Progenitor cell of endocrine pancreas (in vitro differentiated cells): ENCODE measurements at regions not wholly inside any gene's neighbourhood (a gene's known extent, or its start where the extent isn't known, plus 50 kb on each side); places are given as distances from the start of the nearest gene placed in this dataset.

ENCODE experiments used
- DNase-seq: peaks from one replicate; pipeline ENCODE4 v3.0.0; 2021; ENCODE audit warnings: low spot score; ENCODE audit not compliant: unreplicated experiment
- H3K27ac Mint-ChIP-seq: 2 replicates; pipeline ENCODE4 v1.8.0; 2021; ENCODE audit warnings: mild to moderate bottlenecking, moderate library complexity, mixed read lengths
- H3K27me3 Mint-ChIP-seq: 2 replicates; pipeline ENCODE4 v1.8.0; 2021; ENCODE audit warnings: mixed read lengths
- H3K36me3 Mint-ChIP-seq: 2 replicates; pipeline ENCODE4 v1.8.0; 2022; ENCODE audit warnings: mixed read lengths; ENCODE audit not compliant: insufficient read depth
- H3K4me1 Mint-ChIP-seq: 2 replicates; pipeline ENCODE4 v1.8.0; 2021; ENCODE audit warnings: low read depth, mixed read lengths
- H3K4me3 Mint-ChIP-seq: 2 replicates; pipeline ENCODE4 v1.8.0; 2021; ENCODE audit warnings: low read depth, mild to moderate bottlenecking, moderate library complexity, mixed read lengths
- H3K9me3 Mint-ChIP-seq: 2 replicates; pipeline ENCODE4 v1.8.0; 2021; ENCODE audit warnings: low read depth, mixed read lengths
- TF ChIP-seq, protein P1 (sequence below): fragments of 200-600 bp; sonication (generic); IDR thresholded peaks from one replicate; pipeline ENCODE4 v1.5.0; 2021; ENCODE audit warnings: antibody characterized with exemption, mild to moderate bottlenecking; ENCODE audit not compliant: unreplicated experiment

DNA sequence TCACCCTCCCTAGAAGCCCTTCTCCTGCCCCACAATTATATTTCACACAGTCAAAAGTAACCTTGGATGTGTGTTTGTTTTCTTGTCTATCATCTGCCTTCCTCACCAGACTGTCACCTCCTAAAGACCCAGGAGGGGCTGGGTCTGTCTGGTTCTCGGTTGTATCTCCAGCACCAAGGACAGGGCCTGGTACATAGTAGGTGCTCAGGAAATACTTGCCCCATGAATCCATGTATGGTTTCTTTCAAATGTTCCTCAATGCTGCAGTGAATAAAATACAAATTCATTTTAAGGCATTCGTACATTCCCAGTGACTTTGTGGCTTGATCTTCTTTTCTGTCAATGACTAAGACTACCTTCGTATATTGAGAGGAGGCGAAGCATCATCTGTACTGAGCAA lies 122.9 kb upstream of the ZNF716 start:
- TF ChIP-seq, protein P1, sequence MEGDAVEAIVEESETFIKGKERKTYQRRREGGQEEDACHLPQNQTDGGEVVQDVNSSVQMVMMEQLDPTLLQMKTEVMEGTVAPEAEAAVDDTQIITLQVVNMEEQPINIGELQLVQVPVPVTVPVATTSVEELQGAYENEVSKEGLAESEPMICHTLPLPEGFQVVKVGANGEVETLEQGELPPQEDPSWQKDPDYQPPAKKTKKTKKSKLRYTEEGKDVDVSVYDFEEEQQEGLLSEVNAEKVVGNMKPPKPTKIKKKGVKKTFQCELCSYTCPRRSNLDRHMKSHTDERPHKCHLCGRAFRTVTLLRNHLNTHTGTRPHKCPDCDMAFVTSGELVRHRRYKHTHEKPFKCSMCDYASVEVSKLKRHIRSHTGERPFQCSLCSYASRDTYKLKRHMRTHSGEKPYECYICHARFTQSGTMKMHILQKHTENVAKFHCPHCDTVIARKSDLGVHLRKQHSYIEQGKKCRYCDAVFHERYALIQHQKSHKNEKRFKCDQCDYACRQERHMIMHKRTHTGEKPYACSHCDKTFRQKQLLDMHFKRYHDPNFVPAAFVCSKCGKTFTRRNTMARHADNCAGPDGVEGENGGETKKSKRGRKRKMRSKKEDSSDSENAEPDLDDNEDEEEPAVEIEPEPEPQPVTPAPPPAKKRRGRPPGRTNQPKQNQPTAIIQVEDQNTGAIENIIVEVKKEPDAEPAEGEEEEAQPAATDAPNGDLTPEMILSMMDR, result no peak
- Mint-ChIP-seq H3K27ac (no peak overlapping the region), H3K27me3 (no peaks in the 10 kb centered on the region), H3K36me3 (peaks cover 2% of the 10 kb centered on the region), H3K9me3 (peaks cover 54% of the 10 kb centered on the region), H3K4me1 (no peaks in the 10 kb centered on the region), H3K4me3 (no peak overlapping the region)
- no peak for DNase-seq

DNA sequence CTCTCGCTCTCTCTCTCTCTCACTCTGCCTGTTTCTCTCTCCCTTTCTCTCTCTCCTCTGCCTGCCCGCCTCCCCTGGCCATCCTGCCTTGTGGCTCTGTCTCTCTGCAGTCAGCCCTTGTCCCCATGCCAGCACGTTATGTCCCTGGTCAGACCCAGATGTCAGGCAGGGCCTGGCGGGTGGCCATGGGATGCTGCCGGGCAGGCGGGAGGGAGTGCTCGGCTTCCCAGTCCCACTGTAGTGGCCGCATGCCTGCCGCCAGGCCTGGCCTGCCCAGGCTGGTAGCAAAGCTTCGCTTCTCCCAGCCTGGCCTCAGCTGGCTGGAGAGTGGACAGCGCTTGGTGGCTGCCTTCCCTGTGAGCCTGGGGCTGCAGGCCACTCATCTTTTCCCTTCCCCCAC lies 121.5 kb upstream of the ZNF716 start:
- Mint-ChIP-seq H3K36me3 (peaks cover 2% of the 10 kb centered on the region), H3K9me3 (peaks cover 48% of the 10 kb centered on the region), H3K4me1 (no peaks in the 10 kb centered on the region), H3K27me3 (no peaks in the 10 kb centered on the region), H3K4me3 (no peak overlapping the region), H3K27ac (no peak overlapping the region)
- no peak for DNase-seq
- TF ChIP-seq, protein P1, result no peak

DNA sequence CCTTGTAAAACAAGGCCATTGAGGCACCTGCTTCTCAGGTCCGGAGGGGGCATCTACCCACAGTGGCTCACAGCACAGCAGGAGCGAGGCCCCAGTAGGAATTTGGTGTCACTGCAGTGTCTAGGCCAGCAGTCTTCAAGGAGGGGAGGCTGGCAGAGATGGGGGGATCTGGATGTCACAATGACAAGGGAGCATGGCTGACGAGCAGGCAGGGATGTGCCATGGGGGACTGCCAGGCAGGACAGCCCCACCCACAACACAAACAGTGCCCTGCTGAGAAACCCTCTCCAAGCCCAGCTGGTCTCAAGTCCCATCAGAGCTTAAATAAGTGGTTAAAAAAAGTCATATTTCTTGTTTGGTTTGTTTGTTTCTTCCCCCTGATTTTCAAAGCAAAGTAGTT lies 121.0 kb upstream of the ZNF716 start:
- Mint-ChIP-seq H3K9me3 (peaks cover 53% of the 10 kb centered on the region), H3K36me3 (peaks cover 2% of the 10 kb centered on the region), H3K27me3 (no peaks in the 10 kb centered on the region), H3K27ac (no peak overlapping the region), H3K4me1 (no peaks in the 10 kb centered on the region), H3K4me3 (no peak overlapping the region)
- TF ChIP-seq, protein P1, result no peak
- no peak for DNase-seq

DNA sequence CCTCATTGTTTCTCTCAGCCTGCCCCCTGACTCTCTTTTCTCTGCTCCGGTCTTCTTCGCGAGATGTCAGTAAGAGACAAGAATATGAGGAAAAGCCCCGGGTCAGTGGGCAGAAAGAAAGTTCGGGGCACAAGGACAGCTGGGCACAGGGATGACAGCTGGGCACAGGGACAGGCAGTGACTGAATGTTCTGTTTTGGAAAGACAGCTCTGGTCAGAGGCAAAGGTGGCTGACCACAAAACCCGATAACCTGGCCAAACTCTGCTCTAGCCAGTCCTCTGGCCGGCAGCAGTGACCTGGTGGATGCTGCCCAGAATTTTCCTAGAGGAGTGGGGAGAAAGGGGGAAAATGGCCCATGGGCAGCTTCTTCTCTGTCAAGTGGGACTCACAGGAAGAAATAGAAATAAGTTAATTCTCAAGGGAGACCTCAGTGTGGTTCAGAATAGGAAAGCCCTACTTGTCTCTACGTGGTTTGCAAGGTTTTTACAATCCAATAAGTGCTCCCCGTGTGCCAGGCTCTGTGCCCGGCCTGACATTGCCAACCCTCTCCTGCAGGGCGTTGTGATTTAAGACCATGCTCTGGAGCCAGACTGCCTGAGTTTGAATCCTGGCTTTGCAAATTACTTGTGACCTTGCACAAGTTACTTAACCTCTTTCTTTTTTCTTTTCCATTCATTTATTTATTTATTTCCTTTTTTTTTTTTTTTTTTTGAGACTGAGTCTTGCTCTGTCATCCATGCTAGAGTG lies 110.6 kb upstream of the ZNF716 start:
- Mint-ChIP-seq H3K4me1 (no peaks in the 10 kb centered on the region), H3K4me3 (no peak overlapping the region), H3K27me3 (no peaks in the 10 kb centered on the region), H3K9me3 (peaks cover 53% of the 10 kb centered on the region), H3K27ac (no peak overlapping the region), H3K36me3 (no peaks in the 10 kb centered on the region)
- no peak for DNase-seq
- TF ChIP-seq, protein P1, result no peak

DNA sequence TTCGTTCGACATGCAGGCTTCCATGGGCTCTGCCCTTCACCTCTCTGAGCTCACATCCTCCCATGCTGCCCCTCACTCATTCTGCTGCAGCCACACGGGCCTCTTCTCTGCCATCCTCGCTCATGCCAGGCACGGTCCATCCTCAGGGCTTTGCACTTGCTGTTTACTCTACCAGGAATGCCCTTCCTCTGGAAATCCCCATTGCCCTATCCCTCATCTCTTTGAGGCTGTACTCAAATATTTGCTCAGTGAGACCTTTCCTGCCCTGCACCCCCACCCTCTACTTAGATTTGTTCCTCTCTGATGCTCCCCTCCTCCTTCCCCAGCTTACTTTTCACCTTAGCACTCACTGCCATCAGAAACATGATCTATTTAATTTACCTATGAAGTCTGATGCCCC lies 107.0 kb upstream of the ZNF716 start:
- TF ChIP-seq, protein P1, result no peak
- no peak overlapping the region for H3K4me3 Mint-ChIP-seq
- peaks cover 6% of the 10 kb centered on the region for H3K36me3 Mint-ChIP-seq
- H3K9me3 Mint-ChIP-seq, result peaks cover 60% of the 10 kb centered on the region
- H3K27me3 Mint-ChIP-seq, result no peaks in the 10 kb centered on the region
- H3K4me1 Mint-ChIP-seq, result no peaks in the 10 kb centered on the region
- H3K27ac Mint-ChIP-seq, result no peak overlapping the region
- no peak for DNase-seq
